SK-N-SH (cell line): ENCODE measurements at regions not wholly inside any gene's neighbourhood (a gene's known extent, or its start where the extent isn't known, plus 50 kb on each side); places are given as distances from the start of the nearest gene placed in this dataset.

Experiments
- CTCF ChIA-PET: fragments of 300-600, 350-600 bp; formaldehyde crosslinking; extraction: SDS; loops from one replicate; lab custom pipeline; 2021; lab: Yijun Ruan, JAX
- POLR2A ChIA-PET: fragments of 350-600 bp; sonication (Branson Sonifier 250); formaldehyde crosslinking; extraction: SDS; loops from one replicate; lab custom pipeline; 2020; ENCODE audit warnings: antibody characterized with exemption, inconsistent platforms; lab: Yijun Ruan, JAX
- DNase-seq: peaks from one replicate; pipeline ENCODE4 v3.0.0; 2012
- H2AFZ ChIP-seq: fragments of 200-600 bp; sonication (generic); 2 replicates; pipeline ENCODE4 v1.8.1; 2016; ENCODE audit warnings: antibody characterized with exemption, mild to moderate bottlenecking, low read depth
- H3F3A ChIP-seq: fragments of 200-600 bp; sonication (generic); replicated peaks from 2 replicates; pipeline ENCODE3; 2016; ENCODE audit warnings: antibody characterized with exemption, mild to moderate bottlenecking; ENCODE audit not compliant: insufficient read depth
- H3K27ac ChIP-seq, 2 experiments: fragments of 200-500 bp in 1 of 2; fragments of 200-600 bp in 1 of 2; sonication (Bioruptor generic) in 1 of 2; sonication (generic), shearing (Covaris generic) in 1 of 2; 2 replicates each; pipeline versions ENCODE4 v1.5.1 to v1.6.1; 2014 to 2016; ENCODE audit warnings: low read depth in 2 of 2, inconsistent platforms in 1 of 2, low read length in 1 of 2, mild to moderate bottlenecking in 1 of 2, mixed read lengths in 1 of 2
- H3K27me3 ChIP-seq: fragments of 200-600 bp; sonication (generic), shearing (Covaris generic); 2 replicates; pipeline ENCODE4 v1.6.1; 2016; ENCODE audit warnings: mixed run types; ENCODE audit not compliant: insufficient read depth
- H3K36me3 ChIP-seq, 2 experiments: fragments of 200-500 bp in 1 of 2; fragments of 200-600 bp in 1 of 2; sonication (Bioruptor generic) in 1 of 2; sonication (generic) in 1 of 2; replicated peaks in 1 of 2; 2 replicates each; pipeline versions ENCODE3 to v1.5.1; 2014 to 2016; ENCODE audit warnings: low read length in 1 of 2, mild to moderate bottlenecking in 1 of 2; ENCODE audit not compliant: insufficient read depth in 2 of 2, control insufficient read depth in 1 of 2
- H3K4me1 ChIP-seq, 2 experiments: fragments of 200-500 bp in 1 of 2; fragments of 200-600 bp in 1 of 2; sonication (Bioruptor generic) in 1 of 2; sonication (generic), shearing (Covaris generic) in 1 of 2; 2 replicates each; pipeline versions ENCODE4 v1.5.1 to v1.6.1; 2014 to 2016; ENCODE audit warnings: low read depth in 1 of 2, low read length in 1 of 2, mixed run types in 1 of 2; ENCODE audit not compliant: insufficient read depth in 2 of 2, control insufficient read depth in 1 of 2
- H3K4me2 ChIP-seq: fragments of 200-600 bp; sonication (generic), shearing (Covaris generic); 2 replicates; pipeline ENCODE4 v1.6.1; 2017; ENCODE audit warnings: mixed run types
- H3K4me3 ChIP-seq, 2 experiments: fragments of 200-500 bp in 1 of 2; fragments of 200-600 bp in 1 of 2; sonication (Bioruptor generic) in 1 of 2; sonication (generic), shearing (Covaris generic) in 1 of 2; 2 replicates each; pipeline versions ENCODE4 v1.5.1 to v1.8.1; 2014 to 2016; ENCODE audit warnings: low read depth in 2 of 2, inconsistent platforms in 1 of 2, low read length in 1 of 2, mild to moderate bottlenecking in 1 of 2, mixed read lengths in 1 of 2, moderate library complexity in 1 of 2
- H3K79me2 ChIP-seq: fragments of 200-600 bp; sonication (generic); 2 replicates; pipeline ENCODE4 v1.8.1; 2017; ENCODE audit warnings: mild to moderate bottlenecking; ENCODE audit not compliant: insufficient read depth
- H3K9ac ChIP-seq: fragments of 200-600 bp; sonication (generic); 2 replicates; pipeline ENCODE4 v1.6.1; 2017; ENCODE audit warnings: mixed run types
- H3K9me2 ChIP-seq: fragments of 200-600 bp; sonication (generic); 2 replicates; pipeline ENCODE4 v1.6.1; 2017; ENCODE audit warnings: mixed run types
- H3K9me3 ChIP-seq: fragments of 200-600 bp; sonication (generic); 2 replicates; pipeline ENCODE4 v1.6.1; 2017; ENCODE audit warnings: mixed run types, mild to moderate bottlenecking, moderate library complexity
- H4K20me1 ChIP-seq: fragments of 200-600 bp; sonication (generic); 2 replicates; pipeline ENCODE4 v1.6.1; 2017; ENCODE audit warnings: mild to moderate bottlenecking, mixed run types; ENCODE audit not compliant: insufficient read depth
- CHD2 ChIP-seq: fragments of 150-350 bp; IDR thresholded peaks from 2 replicates; pipeline ENCODE4 v1.6.1; 2018; ENCODE audit warnings: low read length; ENCODE audit not compliant: partially characterized antibody
- CTCF ChIP-seq: fragments of 200-600 bp; sonication (generic); IDR thresholded peaks from 2 replicates; pipeline ENCODE4 v1.6.1; 2017; ENCODE audit warnings: antibody characterized with exemption, mild to moderate bottlenecking, moderate library complexity
- EZH2phosphoT487 ChIP-seq: fragments of 200-600 bp; sonication (generic); IDR thresholded peaks from 2 replicates; pipeline ENCODE4 v1.6.1; 2017; ENCODE audit warnings: low read depth, mixed run types, mild to moderate bottlenecking, antibody characterized with exemption, moderate library complexity, borderline replicate concordance
- FOXJ3 ChIP-seq: sonication (generic); formaldehyde crosslinking; IDR thresholded peaks from 2 replicates; pipeline ENCODE4 v1.5.1; 2020; ENCODE audit warnings: mild to moderate bottlenecking, missing genetic modification reagents
- NFIC ChIP-seq: IDR thresholded peaks from 2 replicates; pipeline ENCODE4 v1.4.0; 2012; ENCODE audit warnings: borderline replicate concordance
- RAD21 ChIP-seq: IDR thresholded peaks from 2 replicates; pipeline ENCODE4 v1.6.1; 2012; ENCODE audit warnings: mild to moderate bottlenecking, low read length
- RCOR1 ChIP-seq: fragments of 150-350 bp; IDR thresholded peaks from 2 replicates; pipeline ENCODE4 v1.6.1; 2017; ENCODE audit warnings: antibody characterized with exemption, low read length
- WGBS: methylation state at CpG from one replicate; pipeline ENCODE4 v1.1.6; 2017; ENCODE audit warnings: low lambda C conversion rate; 5-methylcytosine and 5-hydroxymethylcytosine counted together
- TF ChIP-seq, protein P1 (sequence below): fragments of 150-350 bp; IDR thresholded peaks from 2 replicates; pipeline ENCODE4 v1.6.1; 2016; ENCODE audit warnings: mild to moderate bottlenecking, low read depth, low read length
- TF ChIP-seq, protein P2 (sequence below): IDR thresholded peaks from 2 replicates; pipeline ENCODE4 v1.4.0; 2012; ENCODE audit warnings: low read depth, borderline replicate concordance

- Histone ChIP-seq H2AFZ (no peak overlapping the region), H4K20me1 (no peaks in the 10 kb centered on the region), H3K4me2 (no peak overlapping the region), H3K36me3 (no peaks in the 10 kb centered on the region), H3K9me2 (no peaks in the 10 kb centered on the region), H3K27ac (no peak overlapping the region), H3K4me1 (peaks cover 0 to 10% of the 10 kb centered on the region in 2 experiments; a peak in 1 of 4 replicates), H3K79me2 (no peaks in the 10 kb centered on the region), H3K9me3 (no peaks in the 10 kb centered on the region), H3K27me3 (no peaks in the 10 kb centered on the region; the same call in 1 of the 2 replicates), H3K4me3 (no peak overlapping the region), H3K9ac (no peak overlapping the region), H3F3A (no peaks in the 10 kb centered on the region)
- 27% methylated on average over 2 of the region's 2 CpGs for WGBS
- TF ChIP-seq CTCF (peak; percentile 19; the same call in 1 of the 2 replicates), NFIC (no peak)
- no peak for DNase-seq
- POLR2A ChIA-PET = no interaction called here
- CTCF ChIA-PET = no interaction called here
Measured at GRCh38 chr6:2482773-2483172, 237.4 kb upstream of the GMDS start.

- H3K4me3 ChIP-seq = no peak overlapping the region
- CTCF ChIA-PET = interaction anchor here (0.8 kb wide), 1 partner anchor 9 kb away, joined by 3 read pairs; no protein-coding TSS in a partner anchor
- H3K9ac ChIP-seq = no peak overlapping the region
- 15% methylated on average over 4 of the region's 4 CpGs for WGBS
- H3K9me3 ChIP-seq = no peaks in the 10 kb centered on the region
- H4K20me1 ChIP-seq = no peaks in the 10 kb centered on the region
- H3K27ac ChIP-seq = no peak overlapping the region
- H3K4me1 ChIP-seq = peaks cover 0 to 12% of the 10 kb centered on the region in 2 experiments; a peak in 1 of 4 replicates
- H3K79me2 ChIP-seq = no peaks in the 10 kb centered on the region
- H3F3A ChIP-seq = no peaks in the 10 kb centered on the region
- no peaks in the 10 kb centered on the region for H3K9me2 ChIP-seq
- no peak for DNase-seq
- no peak overlapping the region for H2AFZ ChIP-seq
- TF ChIP-seq, protein P1, sequence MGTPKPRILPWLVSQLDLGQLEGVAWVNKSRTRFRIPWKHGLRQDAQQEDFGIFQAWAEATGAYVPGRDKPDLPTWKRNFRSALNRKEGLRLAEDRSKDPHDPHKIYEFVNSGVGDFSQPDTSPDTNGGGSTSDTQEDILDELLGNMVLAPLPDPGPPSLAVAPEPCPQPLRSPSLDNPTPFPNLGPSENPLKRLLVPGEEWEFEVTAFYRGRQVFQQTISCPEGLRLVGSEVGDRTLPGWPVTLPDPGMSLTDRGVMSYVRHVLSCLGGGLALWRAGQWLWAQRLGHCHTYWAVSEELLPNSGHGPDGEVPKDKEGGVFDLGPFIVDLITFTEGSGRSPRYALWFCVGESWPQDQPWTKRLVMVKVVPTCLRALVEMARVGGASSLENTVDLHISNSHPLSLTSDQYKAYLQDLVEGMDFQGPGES = no peak
- TF ChIP-seq FOXJ3 (CRISPR knock-in tag) (no peak), RCOR1 (no peak), EZH2phosphoT487 (no peak), CTCF (no peak), NFIC (no peak), CHD2 (no peak), RAD21 (no peak)
- TF ChIP-seq, protein P2, sequence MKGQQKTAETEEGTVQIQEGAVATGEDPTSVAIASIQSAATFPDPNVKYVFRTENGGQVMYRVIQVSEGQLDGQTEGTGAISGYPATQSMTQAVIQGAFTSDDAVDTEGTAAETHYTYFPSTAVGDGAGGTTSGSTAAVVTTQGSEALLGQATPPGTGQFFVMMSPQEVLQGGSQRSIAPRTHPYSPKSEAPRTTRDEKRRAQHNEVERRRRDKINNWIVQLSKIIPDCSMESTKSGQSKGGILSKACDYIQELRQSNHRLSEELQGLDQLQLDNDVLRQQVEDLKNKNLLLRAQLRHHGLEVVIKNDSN = no peak
- no peaks in the 10 kb centered on the region for H3K36me3 ChIP-seq
- no peaks in the 10 kb centered on the region; the same call in 1 of the 2 replicates for H3K27me3 ChIP-seq
- H3K4me2 ChIP-seq = no peak overlapping the region
- POLR2A ChIA-PET = no interaction called here
Measured at GRCh38 chr6:2481307-2481706, 235.9 kb upstream of the GMDS start.
